ENCODE measurements at regions not wholly inside any gene's neighbourhood (a gene's known extent, or its start where the extent isn't known, plus 50 kb on each side); places are given as distances from the start of the nearest gene placed in this dataset.

DNA sequence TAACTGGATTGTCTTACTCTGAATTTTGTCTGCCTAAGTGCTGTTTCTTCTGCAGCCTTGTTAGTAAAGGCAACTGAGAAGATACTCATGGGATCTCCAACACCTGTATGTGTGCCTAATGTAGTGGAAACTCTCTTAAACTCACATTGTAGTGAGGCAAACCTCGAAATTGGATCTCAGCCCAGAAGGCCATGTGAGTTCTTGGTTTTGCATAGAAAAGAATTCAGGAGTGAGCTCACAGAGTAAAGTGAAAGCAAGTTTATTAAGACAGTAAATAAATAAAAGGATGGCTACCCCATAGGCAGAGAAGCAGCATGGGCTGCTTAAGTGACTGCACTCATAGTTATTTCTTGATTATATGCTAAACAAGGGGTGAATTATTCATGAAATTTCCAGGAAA is 1344.7 kb downstream of the NCAM2 start:
- H3K4me3 ChIP-seq (ENCODE audit: low read depth in 2 of 2, low read length in 1 of 2): no peak overlapping the region
- H4K20me1 ChIP-seq (ENCODE audit: insufficient read depth): no peaks in the 10 kb centered on the region
- ChIA-PET CTCF (interaction anchor here (1.1 kb wide), 1 partner anchor 18 kb away, joined by 3 read pairs; no protein-coding TSS in a partner anchor), POLR2A (no interaction called here)
- no peaks in the 10 kb centered on the region for H3K79me2 ChIP-seq (ENCODE audit: insufficient read depth)
- no peak for DNase-seq
- no peaks in the 10 kb centered on the region for H3K27me3 ChIP-seq (ENCODE audit: insufficient read depth)
- no peaks in the 10 kb centered on the region for H3F3A ChIP-seq (replicated peaks; ENCODE audit: insufficient read depth)
- H3K9ac ChIP-seq: no peak overlapping the region
- H3K9me2 ChIP-seq: no peaks in the 10 kb centered on the region
- WGBS (ENCODE audit: low lambda C conversion rate): 10% methylated on average over 1 of the region's 1 CpG
- H3K36me3 ChIP-seq (replicated peaks in 1 of 2; ENCODE audit: control insufficient read depth in 1 of 2, insufficient read depth in 2 of 2, low read length in 1 of 2): no peaks in the 10 kb centered on the region
- peaks cover 0 to 4% of the 10 kb centered on the region in 2 experiments; a peak in 2 of 4 replicates for H3K4me1 ChIP-seq (ENCODE audit: control insufficient read depth in 1 of 2, insufficient read depth in 2 of 2, low read depth in 1 of 2, low read length in 1 of 2)
- H3K9me3 ChIP-seq: no peaks in the 10 kb centered on the region
- no peak overlapping the region for H2AFZ ChIP-seq (ENCODE audit: low read depth)
- TF ChIP-seq RFX5 (IDR thresholded peaks at IDR 0.05; ENCODE audit: low read length) (no peak), MEF2A (IDR thresholded peaks at IDR 0.05; ENCODE audit: borderline replicate concordance, low read depth) (no peak), TEAD4 (IDR thresholded peaks at IDR 0.05; ENCODE audit: borderline replicate concordance, insufficient read depth) (no peak), FOXM1 (IDR thresholded peaks at IDR 0.05; ENCODE audit: low read depth) (no peak)
- TF ChIP-seq, protein P1, sequence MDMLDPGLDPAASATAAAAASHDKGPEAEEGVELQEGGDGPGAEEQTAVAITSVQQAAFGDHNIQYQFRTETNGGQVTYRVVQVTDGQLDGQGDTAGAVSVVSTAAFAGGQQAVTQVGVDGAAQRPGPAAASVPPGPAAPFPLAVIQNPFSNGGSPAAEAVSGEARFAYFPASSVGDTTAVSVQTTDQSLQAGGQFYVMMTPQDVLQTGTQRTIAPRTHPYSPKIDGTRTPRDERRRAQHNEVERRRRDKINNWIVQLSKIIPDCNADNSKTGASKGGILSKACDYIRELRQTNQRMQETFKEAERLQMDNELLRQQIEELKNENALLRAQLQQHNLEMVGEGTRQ (IDR thresholded peaks at IDR 0.05; ENCODE audit: borderline replicate concordance, low read depth, low read length): no peak
- TF ChIP-seq, protein P2, sequence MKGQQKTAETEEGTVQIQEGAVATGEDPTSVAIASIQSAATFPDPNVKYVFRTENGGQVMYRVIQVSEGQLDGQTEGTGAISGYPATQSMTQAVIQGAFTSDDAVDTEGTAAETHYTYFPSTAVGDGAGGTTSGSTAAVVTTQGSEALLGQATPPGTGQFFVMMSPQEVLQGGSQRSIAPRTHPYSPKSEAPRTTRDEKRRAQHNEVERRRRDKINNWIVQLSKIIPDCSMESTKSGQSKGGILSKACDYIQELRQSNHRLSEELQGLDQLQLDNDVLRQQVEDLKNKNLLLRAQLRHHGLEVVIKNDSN (IDR thresholded peaks at IDR 0.05; ENCODE audit: borderline replicate concordance, low read depth): no peak
- H3K27ac ChIP-seq (ENCODE audit: low read depth in 2 of 2, low read length in 1 of 2): no peak overlapping the region
- no peak overlapping the region for H3K4me2 ChIP-seq

DNA sequence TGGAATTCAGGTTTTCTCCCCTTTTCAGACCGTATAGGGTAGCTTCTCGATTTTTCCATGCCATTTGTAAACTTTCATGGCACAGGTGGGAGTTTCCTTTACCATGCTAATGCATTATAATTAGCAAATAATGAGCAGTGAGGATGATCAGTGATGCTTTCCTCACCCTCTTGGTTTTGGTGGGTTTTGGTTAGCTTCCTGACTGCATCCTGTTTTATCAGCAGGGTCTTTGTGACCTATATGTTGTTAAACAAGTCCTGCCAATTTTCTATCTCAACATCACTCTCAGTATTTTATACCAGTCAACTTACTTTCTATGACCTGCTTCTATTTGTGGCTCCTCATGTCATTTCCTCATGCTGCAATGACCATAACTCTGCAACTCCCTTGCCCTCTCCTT is 1345.1 kb downstream of the NCAM2 start:
- CTCF ChIA-PET: interaction anchor here (1.1 kb wide), 1 partner anchor 18 kb away, joined by 3 read pairs; no protein-coding TSS in a partner anchor

DNA sequence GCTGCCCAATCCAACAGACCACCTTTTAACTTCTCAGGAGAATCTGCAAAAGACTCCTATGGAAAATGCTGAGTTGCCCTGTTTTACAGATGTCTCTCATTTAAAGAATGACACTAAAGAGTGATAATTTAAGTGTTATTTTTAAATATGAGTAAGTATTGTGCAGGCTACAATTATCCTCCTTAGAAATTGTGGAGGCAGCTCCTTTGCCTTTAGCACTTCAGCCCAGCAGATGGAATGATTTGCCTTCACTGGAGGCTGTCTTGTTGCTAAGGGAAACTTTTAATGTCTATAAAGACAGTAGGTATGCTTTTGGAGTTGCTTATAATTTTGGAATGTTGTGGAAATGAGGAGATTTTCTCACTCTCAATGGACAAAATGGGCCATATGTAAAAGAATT is 1345.5 kb downstream of the NCAM2 start:
- no peak for DNase-seq
- Histone ChIP-seq H2AFZ (ENCODE audit: low read depth) (no peak overlapping the region), H3K4me2 (no peak overlapping the region), H3K79me2 (ENCODE audit: insufficient read depth) (no peaks in the 10 kb centered on the region), H3K9ac (no peak overlapping the region), H3K27ac (ENCODE audit: low read depth in 2 of 2, low read length in 1 of 2) (no peak overlapping the region), H4K20me1 (ENCODE audit: insufficient read depth) (no peaks in the 10 kb centered on the region), H3K4me1 (ENCODE audit: control insufficient read depth in 1 of 2, insufficient read depth in 2 of 2, low read depth in 1 of 2, low read length in 1 of 2) (peaks cover 0 to 4% of the 10 kb centered on the region in 2 experiments; a peak in 2 of 4 replicates), H3K36me3 (replicated peaks in 1 of 2; ENCODE audit: control insufficient read depth in 1 of 2, insufficient read depth in 2 of 2, low read length in 1 of 2) (no peaks in the 10 kb centered on the region), H3K9me3 (no peaks in the 10 kb centered on the region), H3F3A (replicated peaks; ENCODE audit: insufficient read depth) (no peaks in the 10 kb centered on the region), H3K4me3 (ENCODE audit: low read depth in 2 of 2, low read length in 1 of 2) (no peak overlapping the region), H3K27me3 (ENCODE audit: insufficient read depth) (no peaks in the 10 kb centered on the region), H3K9me2 (no peaks in the 10 kb centered on the region)
- ChIA-PET CTCF (interaction anchor here (1.1 kb wide), 1 partner anchor 19 kb away, joined by 3 read pairs; no protein-coding TSS in a partner anchor), POLR2A (no interaction called here)
- TF ChIP-seq YY1 (IDR thresholded peaks at IDR 0.05; ENCODE audit: low read depth): no peak
- TF ChIP-seq, protein P2 (IDR thresholded peaks at IDR 0.05; ENCODE audit: borderline replicate concordance, low read depth): no peak
- TF ChIP-seq, protein P3, sequence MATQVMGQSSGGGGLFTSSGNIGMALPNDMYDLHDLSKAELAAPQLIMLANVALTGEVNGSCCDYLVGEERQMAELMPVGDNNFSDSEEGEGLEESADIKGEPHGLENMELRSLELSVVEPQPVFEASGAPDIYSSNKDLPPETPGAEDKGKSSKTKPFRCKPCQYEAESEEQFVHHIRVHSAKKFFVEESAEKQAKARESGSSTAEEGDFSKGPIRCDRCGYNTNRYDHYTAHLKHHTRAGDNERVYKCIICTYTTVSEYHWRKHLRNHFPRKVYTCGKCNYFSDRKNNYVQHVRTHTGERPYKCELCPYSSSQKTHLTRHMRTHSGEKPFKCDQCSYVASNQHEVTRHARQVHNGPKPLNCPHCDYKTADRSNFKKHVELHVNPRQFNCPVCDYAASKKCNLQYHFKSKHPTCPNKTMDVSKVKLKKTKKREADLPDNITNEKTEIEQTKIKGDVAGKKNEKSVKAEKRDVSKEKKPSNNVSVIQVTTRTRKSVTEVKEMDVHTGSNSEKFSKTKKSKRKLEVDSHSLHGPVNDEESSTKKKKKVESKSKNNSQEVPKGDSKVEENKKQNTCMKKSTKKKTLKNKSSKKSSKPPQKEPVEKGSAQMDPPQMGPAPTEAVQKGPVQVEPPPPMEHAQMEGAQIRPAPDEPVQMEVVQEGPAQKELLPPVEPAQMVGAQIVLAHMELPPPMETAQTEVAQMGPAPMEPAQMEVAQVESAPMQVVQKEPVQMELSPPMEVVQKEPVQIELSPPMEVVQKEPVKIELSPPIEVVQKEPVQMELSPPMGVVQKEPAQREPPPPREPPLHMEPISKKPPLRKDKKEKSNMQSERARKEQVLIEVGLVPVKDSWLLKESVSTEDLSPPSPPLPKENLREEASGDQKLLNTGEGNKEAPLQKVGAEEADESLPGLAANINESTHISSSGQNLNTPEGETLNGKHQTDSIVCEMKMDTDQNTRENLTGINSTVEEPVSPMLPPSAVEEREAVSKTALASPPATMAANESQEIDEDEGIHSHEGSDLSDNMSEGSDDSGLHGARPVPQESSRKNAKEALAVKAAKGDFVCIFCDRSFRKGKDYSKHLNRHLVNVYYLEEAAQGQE (IDR thresholded peaks at IDR 0.05; ENCODE audit: low read depth, low read length): no peak
- no peak for TF ChIP-seq TAF1 (IDR thresholded peaks at IDR 0.05; ENCODE audit: borderline replicate concordance, low read depth, low read length)
- TF ChIP-seq TCF12 (IDR thresholded peaks at IDR 0.05): no peak
- no peak for TF ChIP-seq RXRA (IDR thresholded peaks at IDR 0.05; ENCODE audit: borderline replicate concordance, low read depth)
- TF ChIP-seq TEAD4 (IDR thresholded peaks at IDR 0.05; ENCODE audit: borderline replicate concordance, insufficient read depth): no peak
- TF ChIP-seq FOXJ3 (CRISPR knock-in tag; IDR thresholded peaks at IDR 0.05): no peak
- no peak for TF ChIP-seq ELF1 (IDR thresholded peaks at IDR 0.05)
- TF ChIP-seq, protein P4, sequence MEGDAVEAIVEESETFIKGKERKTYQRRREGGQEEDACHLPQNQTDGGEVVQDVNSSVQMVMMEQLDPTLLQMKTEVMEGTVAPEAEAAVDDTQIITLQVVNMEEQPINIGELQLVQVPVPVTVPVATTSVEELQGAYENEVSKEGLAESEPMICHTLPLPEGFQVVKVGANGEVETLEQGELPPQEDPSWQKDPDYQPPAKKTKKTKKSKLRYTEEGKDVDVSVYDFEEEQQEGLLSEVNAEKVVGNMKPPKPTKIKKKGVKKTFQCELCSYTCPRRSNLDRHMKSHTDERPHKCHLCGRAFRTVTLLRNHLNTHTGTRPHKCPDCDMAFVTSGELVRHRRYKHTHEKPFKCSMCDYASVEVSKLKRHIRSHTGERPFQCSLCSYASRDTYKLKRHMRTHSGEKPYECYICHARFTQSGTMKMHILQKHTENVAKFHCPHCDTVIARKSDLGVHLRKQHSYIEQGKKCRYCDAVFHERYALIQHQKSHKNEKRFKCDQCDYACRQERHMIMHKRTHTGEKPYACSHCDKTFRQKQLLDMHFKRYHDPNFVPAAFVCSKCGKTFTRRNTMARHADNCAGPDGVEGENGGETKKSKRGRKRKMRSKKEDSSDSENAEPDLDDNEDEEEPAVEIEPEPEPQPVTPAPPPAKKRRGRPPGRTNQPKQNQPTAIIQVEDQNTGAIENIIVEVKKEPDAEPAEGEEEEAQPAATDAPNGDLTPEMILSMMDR (IDR thresholded peaks at IDR 0.05): no peak

More for the DNA sequence above, 1345.1 kb downstream of the NCAM2 start:
- H3K27ac ChIP-seq (ENCODE audit: low read depth in 2 of 2, low read length in 1 of 2): no peak overlapping the region
- H3K79me2 ChIP-seq (ENCODE audit: insufficient read depth): no peaks in the 10 kb centered on the region
- no peak overlapping the region for H3K4me2 ChIP-seq
- POLR2A ChIA-PET: no interaction called here
- no peaks in the 10 kb centered on the region for H3K36me3 ChIP-seq (replicated peaks in 1 of 2; ENCODE audit: control insufficient read depth in 1 of 2, insufficient read depth in 2 of 2, low read length in 1 of 2)
- no peak overlapping the region for H3K9ac ChIP-seq
- no peak overlapping the region for H2AFZ ChIP-seq (ENCODE audit: low read depth)
- no peak overlapping the region for H3K4me3 ChIP-seq (ENCODE audit: low read depth in 2 of 2, low read length in 1 of 2)
- no peaks in the 10 kb centered on the region for H4K20me1 ChIP-seq (ENCODE audit: insufficient read depth)
- H3K9me3 ChIP-seq: no peaks in the 10 kb centered on the region
- WGBS (ENCODE audit: low lambda C conversion rate): 9% methylated on average over 2 of the region's 2 CpGs
- H3K4me1 ChIP-seq (ENCODE audit: control insufficient read depth in 1 of 2, insufficient read depth in 2 of 2, low read depth in 1 of 2, low read length in 1 of 2): peaks cover 0 to 4% of the 10 kb centered on the region in 2 experiments; a peak in 2 of 4 replicates
- TF ChIP-seq MXI1 (IDR thresholded peaks at IDR 0.05; ENCODE audit: low read depth, low read length): no peak
- H3K27me3 ChIP-seq (ENCODE audit: insufficient read depth): no peaks in the 10 kb centered on the region
- no peaks in the 10 kb centered on the region for H3F3A ChIP-seq (replicated peaks; ENCODE audit: insufficient read depth)
- no peaks in the 10 kb centered on the region for H3K9me2 ChIP-seq
- no peak for DNase-seq

All from SK-N-SH (cell line).